GM21786 (cell line): ENCODE measurements at regions not wholly inside any gene's neighbourhood (a gene's known extent, or its start where the extent isn't known, plus 50 kb on each side); places are given as distances from the start of the nearest gene placed in this dataset.
"Not testable (repeated sequence)": the region's sequence is repeated elsewhere in the genome, so short reads cannot be mapped to it uniquely, and the experiment has no call there.

Experiments
- ATAC-seq: cut with Tn5 transposase; IDR thresholded peaks from one replicate; pipeline ENCODE4 v1.9.1; 2021; ENCODE audit not compliant: unreplicated experiment

GRCh38 chr9:30773427-30773826 is 1611.0 kb upstream of the ACO1 start:
- no peak for ATAC-seq

DNA sequence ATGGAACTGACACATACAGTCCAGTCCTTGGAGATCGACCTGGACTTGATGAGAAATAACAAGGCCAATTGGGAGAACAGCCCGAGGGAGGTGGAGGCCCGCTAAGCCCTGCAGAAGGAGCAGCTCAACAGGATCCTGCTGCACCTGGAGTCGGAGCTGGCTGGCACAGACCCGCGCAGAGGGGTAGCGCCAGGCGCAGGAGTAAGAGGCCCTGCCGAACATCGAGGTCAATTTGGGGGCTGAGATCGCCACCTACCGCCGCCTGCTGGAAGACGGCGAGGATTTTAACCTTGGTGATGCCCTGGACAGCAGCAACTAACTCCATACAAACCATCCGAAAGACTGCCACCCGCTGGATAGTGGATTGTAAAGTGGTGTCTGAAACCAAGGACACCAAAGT is 1610.1 kb upstream of the ACO1 start:
- ATAC-seq, result no peak

GRCh38 chr9:30775236-30775635 is 1609.2 kb upstream of the ACO1 start:
- no peak for ATAC-seq

DNA sequence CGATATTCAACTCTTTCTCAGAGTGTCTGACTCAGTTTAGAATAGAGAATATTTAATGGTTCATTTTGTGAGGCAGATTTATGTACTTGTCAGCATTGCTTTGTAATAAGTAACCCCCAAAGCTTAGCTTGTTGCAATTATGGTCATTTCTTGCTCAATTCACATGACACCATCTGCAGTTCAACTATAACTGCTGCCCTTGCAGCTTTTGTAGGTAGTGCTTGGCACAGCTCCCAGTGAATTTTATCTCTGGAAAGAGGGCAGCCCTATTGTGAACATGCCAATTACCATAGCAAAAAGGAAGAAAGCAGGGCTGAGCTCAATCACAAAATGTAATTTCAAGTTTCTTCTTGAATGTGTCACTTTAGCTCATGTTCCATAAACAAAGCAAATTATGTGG is 1587.7 kb upstream of the ACO1 start:
- no peak for ATAC-seq

GRCh38 chr9:30799527-30800101 is 1584.8 kb upstream of the ACO1 start:
- ATAC-seq, result no peak

- no peak for ATAC-seq
These were observed 1584.0 kb upstream of the ACO1 start for GRCh38 chr9:30800421-30800820.

DNA sequence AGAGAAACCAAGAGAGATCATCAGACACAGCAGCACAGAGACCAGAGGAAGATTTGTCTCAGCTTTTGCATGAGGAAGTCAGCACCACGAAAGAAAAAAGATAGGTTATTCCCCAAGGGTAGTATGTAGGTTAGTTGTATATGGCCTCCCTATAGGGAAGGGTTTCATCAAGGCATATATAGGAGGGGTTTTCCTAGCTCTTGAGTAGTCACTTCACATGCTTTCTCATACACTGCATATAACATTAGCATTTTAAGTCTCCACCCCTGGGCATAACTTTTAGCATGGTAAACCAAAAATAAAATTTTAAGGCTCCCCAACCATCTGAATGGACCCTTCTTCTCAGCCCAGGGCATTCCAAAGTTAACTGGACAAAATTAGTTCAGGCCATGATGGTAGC is 1571.6 kb upstream of the ACO1 start:
- ATAC-seq, result no peak

- ATAC-seq, result no peak
These were observed 1568.9 kb upstream of the ACO1 start for GRCh38 chr9:30815585-30815984.

DNA sequence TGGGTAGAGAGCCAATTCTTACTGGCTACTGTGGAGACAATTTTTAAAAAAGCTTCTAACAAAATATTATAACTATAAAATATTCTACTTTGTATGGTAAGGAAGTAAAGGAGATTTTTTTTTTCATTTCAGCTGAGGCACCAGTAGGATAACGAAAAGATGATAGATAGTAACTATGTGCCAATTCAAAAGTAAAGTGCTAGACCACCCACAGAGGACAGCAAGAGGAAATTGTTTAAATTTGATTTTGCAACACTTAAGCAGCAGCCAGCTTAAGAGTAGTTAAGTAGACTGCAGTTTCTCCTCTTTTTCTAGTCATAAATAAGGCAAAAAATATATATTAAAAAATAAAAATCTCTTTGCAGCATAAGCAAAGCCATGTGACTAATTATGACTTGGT is 1539.3 kb upstream of the ACO1 start:
- no peak for ATAC-seq

DNA sequence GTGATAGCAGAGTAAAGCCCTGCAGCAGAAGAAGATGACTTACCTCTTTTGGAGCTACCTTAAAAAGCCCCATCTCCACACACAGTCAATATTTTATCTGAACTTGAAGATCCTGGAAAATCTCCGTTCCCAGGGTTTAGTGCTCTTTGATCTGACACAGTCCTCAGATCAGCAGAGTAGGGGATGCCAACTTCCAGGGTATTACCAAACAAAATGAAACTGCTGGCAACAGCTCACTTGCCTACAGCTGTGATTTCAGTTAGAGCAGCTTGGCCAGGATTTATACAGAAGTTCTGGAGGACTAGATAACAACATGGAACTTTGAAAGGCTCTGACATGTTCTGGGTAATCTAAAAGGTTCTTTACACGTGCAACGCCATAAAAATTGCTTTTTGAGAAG is 1537.8 kb upstream of the ACO1 start:
- no peak for ATAC-seq

GRCh38 chr9:30851600-30851999 is 1532.8 kb upstream of the ACO1 start:
- ATAC-seq, result no peak

DNA sequence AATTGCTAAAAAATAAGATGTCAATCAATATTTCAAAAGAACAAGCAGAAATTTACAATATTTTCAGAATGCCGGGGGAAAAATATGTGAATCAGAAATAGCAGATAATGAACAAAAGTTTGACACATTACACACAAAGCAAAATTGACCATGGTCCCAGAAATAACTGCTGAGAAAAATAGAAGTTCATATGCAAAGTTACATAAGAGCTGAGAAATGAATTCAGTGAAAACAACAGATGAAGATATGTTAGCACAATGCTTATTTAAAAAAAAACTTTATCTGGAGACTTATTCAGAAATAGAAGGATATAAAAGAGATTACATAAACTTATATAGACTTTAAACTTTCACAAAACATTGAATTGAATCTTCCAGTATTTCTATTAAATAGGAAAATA is 1483.7 kb upstream of the ACO1 start:
- ATAC-seq, result no peak

DNA sequence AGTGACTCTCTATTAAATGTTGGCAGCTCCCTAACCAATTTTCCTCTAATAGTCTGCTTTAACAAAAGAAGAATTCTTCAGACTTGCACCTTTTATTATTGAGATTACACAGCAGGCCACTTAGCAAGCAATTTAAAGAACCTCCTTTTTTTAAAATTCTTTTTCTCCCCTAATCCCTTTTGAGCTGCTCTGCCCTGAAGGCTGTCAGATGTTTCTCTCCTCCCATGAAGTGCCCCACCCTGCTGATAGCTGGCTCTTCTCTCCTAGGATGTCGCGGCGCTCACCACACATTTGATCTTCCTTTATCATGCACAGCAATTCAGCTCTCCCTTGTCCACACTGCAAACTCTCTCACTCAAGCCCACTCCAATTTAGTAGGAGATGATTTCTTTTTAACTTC is 1471.1 kb upstream of the ACO1 start:
- no peak for ATAC-seq

DNA sequence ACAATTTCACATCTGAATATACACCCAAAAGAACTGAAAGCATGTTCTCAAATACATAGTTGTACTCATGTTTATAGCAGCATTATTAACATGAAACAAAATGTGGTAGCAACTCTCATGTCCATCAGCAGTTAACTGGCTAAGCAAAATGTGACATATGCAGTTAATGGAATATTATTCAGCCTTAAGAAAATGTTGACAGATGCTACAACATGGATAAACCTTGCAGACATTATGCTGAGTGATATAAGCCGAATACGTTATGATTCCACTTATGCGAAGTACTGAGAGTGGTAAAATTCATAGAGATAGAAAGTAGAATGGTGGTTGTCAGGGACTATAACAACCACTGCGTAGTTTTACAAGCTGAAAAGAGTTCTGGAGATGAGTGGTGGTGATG is 1469.0 kb upstream of the ACO1 start:
- ATAC-seq, result no peak

GRCh38 chr9:30925126-30925525 is 1459.3 kb upstream of the ACO1 start:
- ATAC-seq, result no peak

DNA sequence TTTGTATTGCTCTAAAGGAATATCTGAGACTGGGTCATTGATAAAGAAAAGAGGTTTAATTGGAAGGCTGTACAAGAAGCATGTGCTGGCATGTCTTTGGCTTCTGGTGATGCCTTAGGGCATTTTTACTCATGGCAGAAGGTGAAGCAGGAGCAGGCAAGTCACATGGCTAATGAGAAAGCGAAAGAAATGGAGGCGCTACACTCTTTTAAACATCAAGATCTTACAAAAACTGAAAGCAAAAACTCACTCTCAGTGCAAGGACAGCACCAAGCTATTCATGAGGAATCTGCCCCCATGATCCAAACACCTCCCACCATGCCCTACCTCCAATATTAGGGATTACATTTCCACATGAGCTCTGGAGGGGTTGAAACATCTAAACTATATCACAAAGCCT is 1458.8 kb upstream of the ACO1 start:
- ATAC-seq, result no peak

GRCh38 chr9:30928045-30928444 is 1456.4 kb upstream of the ACO1 start:
- no peak for ATAC-seq

DNA sequence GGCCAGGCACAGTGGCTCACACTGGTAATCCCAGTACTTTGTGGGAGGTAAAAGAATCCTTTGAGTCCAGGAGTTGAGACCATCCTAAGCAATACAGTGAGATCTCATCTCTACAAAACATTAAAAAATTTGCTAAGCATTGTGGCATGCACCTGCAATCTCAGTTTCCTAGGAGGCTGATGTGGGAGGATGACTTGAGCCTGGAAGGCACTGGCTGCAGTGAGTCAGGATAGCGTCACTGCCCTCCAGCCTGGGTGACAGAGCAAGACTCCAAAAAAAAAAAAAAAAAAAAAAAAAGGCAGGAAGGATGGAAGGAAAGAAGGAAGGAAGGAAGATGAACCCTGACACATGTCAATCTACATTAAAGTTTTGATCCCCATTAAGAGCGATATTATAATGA is 1452.2 kb upstream of the ACO1 start:
- ATAC-seq, result no peak

GRCh38 chr9:30935730-30936129 is 1448.7 kb upstream of the ACO1 start:
- ATAC-seq, result no peak

DNA sequence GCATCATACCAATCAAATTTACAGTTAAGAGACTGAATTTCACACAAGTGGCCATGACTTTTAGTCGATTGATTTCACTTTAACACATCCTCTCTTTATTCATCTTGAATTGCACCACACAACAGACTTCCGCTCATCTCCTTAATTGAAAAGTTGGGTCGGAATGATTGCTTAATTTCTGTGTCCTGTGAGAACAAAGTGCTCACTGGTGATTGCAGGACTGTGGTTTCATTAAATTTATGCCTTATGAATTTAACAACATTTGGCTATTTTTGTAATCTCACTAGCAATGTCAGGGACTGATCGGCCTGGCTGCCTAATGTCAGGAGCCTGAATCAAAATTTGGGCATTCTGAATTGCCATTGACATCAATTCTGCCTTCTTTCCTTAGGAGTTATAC is 1447.3 kb upstream of the ACO1 start:
- ATAC-seq, result no peak

DNA sequence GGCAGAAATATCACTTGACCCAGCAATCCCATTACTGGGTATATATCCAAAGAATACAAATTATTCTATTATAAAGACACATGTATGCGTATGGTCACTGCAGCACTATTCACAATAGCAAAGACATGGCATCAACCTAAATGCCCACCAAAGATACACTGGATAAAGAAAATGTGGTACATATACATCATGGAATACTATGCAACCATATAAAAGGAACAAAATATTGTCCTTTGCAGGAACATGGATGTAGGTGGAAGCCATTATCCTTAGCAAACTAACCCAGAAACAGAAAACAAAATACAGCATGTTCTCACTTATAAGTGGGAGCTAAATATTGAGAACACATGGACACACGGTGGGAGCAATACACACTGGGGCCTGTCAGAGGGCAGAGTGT is 1441.6 kb upstream of the ACO1 start:
- ATAC-seq, result not testable (repeated sequence)

GRCh38 chr9:30943446-30944224 is 1440.8 kb upstream of the ACO1 start:
- ATAC-seq, result no peak

DNA sequence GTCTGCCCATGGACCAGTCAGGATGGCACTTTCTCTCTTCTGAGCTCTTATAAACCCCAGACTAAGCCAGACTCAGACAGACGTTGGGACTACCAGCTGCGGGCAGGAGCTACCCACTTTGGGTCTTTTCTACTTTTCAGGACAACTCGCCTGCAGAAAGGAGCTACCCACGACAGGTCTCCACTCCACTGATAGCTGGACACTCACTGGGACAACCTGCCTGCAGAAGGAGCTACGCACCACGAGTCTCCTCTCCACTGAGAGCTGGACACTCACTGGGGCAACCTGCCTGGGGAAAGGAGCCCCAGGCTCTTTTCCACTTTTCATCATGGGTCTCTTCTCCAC is 1440.2 kb upstream of the ACO1 start:
- no peak for ATAC-seq
